HK-2 (cell line): ENCODE measurements at regions not wholly inside any gene's neighbourhood (a gene's known extent, or its start where the extent isn't known, plus 50 kb on each side); places are given as distances from the start of the nearest gene placed in this dataset.
A peak's percentile ranks its signal among the peaks of the same experiment; 100 is the strongest.
"Not testable (repeated sequence)": the region's sequence is repeated elsewhere in the genome, so short reads cannot be mapped to it uniquely, and the experiment has no call there.

Experiments
- DNase-seq: peaks from one replicate; pipeline ENCODE4 v3.0.0-alpha.2; 2018; ENCODE audit not compliant: unreplicated experiment

DNA sequence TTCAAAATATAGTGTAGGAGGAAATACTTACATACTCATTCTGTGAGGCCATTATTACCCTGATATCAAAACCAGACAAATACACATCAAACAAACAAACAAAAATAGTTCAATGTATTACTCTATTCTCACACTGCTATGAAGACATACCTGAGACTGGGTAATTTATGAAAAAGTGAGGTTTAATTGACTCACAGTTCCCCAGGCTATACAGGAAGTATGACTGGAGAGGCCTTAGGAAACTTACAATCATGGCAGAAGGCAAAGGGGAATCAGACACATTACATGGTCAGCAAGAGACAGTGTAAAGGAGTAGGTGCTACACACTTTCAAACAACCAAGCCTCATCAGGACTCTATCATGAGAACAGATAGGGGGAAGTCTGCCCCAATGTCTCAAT is 1023.2 kb downstream of the TMTC2 start:
- no peak for DNase-seq

DNA sequence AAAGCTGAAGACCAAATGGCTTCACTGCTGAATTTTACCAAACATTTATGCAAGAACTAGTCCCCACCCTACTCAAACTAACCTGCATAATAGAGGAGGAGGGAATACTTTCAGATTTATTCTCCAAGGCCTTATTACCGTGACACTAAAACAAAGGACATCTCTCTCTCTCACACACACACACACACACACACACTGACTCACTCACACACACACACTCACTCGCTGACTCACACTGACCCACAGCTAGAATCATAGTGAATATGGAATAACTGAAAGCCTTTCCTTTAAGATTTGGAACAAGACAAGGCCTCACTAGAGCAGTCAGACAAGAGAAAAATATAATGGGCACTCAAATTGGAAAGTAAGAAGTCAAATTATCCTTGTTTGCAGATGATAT is 1014.1 kb downstream of the TMTC2 start:
- DNase-seq: peak; percentile 15

DNA sequence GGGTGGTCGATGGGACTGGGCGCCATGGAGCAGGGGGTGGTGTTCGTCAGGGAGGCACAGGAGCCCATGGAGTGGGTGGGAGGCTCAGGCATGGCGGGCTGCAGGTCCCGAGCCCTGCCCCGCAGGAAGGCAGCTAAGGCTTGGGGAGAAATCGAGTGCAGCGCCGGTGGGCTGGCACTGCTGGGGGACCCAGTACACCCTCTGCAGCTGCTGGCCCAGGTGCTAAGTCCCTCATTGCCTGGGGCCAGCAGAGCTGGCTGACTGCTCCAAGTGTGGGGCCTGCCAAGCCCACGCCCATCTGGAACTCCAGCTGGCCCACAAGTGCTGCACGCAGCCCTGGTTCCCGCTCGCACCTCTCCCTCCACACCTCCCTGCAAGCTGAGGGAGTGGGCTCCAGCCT is 1009.6 kb downstream of the TMTC2 start:
- not testable (repeated sequence) for DNase-seq

DNA sequence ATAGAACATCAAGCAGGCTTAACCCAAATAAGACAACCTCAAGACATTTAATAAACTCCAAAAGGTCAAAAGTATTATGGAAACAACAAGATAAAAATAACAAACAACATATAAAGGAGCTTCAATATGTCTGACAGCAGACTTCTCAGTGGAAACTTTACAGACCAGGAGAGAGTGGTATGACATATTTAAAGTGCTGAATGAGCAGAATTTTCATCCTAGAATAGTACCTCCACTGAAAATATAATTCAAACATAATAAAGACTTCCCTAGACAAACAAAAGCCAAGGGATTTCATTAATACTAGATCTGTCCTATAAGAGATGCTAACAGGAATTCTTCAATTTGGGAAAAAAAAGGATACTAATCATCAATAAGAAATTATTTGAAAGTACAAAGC is 1005.0 kb downstream of the TMTC2 start:
- no peak for DNase-seq

DNA sequence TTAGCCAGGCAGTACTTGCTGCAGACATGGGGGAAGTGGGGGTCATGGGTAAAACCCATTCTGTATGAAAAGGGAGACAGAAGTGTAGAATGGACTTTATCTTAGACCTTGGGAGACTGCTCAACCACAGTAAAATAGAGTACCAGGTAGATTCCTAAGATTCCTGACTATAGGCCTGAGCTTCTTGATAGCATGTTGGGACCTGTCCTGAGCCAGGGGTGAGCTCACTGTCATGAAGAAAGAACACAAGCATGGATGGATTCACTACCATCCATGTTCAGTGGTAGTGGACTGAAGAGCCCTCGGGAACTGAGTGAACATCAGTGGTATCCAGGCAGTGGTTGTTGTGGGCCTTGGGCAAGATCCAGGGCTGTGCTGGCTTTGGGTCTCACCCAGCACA is 1003.8 kb downstream of the TMTC2 start:
- no peak for DNase-seq

DNA sequence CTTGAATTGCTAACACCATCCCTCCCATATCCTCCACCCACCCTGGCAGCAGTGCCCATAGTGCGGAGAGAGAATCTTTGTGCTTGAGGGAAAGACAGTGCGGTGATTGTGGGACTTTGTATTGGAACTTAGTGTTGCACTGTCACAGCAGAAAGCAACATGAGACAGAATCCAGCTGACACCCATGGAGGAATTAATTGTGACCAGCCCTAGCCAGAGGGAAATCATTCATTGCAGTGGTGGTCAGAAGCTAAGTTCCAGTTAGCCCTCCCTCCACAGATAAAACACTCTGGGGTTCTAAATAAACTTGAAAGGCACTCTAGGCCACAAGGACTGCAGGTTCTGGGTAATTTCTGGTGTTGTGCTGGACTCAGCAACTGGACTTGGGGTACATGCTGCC is 1002.6 kb downstream of the TMTC2 start:
- DNase-seq: no peak

DNA sequence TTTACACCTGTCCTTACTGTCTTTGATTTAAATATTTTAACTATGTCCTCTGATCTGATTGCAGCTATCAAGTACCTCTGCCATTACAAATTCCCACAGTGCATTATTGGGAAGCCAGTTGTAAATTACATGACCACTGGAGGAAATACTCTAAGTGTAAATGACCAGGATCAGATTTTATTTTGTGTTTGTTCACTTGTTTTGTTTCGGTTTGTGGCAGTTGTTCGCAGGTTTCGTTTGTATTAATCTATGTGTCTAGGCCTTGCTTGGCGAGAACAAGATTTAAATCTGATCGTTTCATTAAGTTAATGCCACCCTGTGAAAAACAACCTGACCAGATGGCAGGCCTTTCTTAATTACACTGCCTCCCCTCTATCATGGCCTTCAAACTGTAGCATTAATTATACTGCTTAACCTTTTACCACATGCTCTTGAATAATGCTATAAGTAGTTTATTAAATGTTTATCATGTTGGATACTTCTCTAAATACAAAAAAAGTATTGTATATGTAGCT is 990.1 kb downstream of the TMTC2 start:
- DNase-seq: no peak

DNA sequence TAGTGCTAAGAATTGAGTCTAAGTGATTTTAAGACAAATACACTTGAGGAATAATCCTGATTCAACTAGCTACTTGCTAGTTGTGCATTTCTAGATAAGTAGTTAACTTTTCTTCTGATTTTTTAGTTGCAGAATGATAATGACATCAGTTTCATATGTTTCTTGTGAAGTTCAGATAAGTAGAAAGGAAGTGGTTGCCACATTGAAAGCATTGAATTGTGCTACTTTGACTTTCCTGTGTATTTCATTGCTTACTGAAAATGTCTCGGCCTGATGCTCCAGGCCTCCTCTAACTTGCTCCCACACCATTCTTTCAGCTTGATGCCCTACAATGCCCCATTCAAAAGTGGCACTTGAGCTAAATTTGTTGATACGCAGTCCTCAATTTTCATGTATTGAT is 980.0 kb downstream of the TMTC2 start:
- no peak for DNase-seq

DNA sequence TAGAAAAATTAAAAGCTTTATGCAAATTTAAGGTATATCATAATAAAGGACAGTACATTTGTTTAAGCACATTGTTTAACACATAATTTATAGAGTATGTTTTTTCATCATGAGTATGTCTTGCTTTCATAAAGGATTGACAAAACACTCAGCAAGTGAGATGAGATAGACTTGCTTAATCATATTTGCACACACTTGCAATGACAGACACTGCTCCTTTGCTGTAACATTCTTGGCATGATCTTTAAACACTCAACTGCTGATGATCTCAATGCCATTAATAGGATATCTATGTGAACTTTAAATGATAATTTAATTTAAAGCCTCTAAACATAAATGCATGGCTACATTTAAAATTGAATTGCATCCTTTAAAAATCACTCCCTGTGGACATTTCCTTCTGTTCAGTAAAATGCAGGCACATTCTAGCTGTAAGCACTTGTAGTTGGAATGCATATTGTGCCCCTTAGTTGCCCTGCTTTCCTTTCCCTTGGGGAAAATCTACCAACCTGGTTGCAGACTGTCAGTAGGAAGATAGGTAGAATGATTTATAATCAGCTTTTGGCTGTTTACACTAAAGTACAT is 979.0 kb downstream of the TMTC2 start:
- no peak for DNase-seq

DNA sequence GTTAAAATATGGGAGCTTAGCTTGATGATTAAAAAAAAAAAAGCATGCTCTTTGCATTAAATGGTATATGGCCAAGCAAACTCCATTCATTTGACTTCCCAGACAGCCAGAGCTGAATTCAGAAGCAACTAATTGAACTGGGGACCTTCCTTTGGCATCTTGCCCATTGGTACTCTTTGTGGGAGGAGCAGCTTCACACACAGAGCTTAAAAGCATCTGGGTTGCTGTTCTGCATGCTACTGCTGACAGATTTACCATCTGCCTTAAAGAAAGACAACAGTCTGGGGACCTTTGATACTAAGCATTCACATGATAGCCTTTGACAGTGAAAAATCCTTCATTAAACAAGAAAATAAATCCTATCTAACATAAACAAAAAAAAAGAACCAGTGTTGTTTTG is 977.9 kb downstream of the TMTC2 start:
- no peak for DNase-seq

DNA sequence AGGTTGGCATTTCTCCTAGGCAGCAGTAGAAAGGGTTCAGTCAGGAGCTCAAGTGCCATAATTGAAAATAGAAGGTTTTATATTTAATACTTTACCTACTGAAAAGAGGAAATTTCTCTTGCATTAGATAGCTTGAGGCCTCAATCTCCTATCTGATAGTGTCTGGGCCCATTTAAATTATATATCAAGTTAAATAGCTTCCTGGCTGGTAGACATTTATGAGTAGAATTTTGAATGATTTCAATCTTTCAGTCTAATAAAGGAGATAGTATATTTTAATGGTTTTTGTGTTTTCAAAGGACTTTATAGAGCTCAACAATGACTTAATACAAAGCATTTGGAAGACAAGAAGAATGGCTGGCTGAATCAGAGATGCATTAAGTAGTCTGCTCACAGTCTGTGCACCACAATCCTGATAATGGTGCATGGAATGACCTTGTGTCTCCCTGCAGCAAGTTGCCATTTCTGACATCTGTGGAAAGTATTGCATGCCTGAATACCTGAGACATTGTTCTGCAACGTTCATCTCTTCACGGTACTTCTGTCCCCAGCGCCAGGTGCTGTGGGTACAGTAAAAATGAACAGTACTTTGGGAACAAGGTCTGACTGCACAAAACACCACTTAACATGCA is 974.1 kb downstream of the TMTC2 start:
- DNase-seq: no peak

DNA sequence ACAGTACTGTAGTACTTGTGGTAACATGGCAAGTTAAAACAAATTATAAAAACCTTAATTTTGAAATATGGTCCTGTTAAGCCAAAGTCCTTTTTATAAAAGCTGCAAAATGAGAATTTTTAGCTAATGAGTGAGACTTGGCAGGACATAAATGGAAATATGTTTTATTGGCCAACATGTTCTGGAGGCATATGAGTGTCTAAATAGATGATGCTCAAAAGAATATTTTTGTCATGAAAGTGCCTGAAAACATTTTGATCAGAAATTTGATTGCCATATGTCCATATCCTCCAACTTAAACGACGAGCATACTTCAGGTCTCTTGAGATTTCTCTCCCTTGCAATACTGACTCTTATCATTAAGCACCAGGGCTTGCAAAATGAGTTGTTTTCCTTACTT is 972.6 kb downstream of the TMTC2 start:
- DNase-seq: no peak

DNA sequence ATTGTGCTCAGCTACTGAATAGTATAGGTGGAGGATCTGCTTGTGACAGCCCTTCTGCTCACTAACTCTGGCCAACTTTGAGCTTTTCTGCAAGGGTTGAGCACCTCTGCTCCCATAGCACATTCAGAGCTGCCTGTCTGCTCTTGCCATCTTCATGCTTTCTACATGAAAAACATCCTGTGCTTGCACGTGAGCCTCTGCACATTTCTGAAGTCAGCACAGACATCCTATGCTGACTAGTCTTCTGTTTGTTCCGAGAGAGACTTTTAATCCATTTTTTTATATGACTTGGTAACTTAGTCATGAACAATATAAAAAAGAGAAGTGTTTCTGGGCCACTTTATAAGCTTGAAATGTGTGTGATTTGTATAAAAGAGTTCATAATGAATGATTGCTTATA is 969.3 kb downstream of the TMTC2 start:
- DNase-seq: no peak

DNA sequence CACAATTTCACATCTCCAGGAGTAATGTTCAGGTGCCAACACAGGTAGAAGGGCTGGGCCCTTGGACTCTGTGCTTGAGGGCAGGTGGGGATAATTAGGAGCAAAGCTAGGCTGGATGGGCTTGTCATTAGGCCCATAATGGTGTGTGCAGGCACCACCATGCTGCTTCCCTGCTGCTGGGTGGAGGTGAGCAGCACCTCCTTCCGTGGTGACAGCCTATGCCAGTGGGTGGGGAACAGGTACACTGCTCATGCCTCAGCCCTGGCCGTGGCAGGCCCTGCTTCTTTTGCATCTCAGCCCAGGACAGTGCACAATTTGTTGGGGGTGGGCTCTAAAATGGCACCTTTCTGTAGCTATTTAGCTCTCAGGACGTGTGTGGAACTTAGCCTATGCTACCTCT is 955.5 kb downstream of the TMTC2 start:
- DNase-seq: no peak

DNA sequence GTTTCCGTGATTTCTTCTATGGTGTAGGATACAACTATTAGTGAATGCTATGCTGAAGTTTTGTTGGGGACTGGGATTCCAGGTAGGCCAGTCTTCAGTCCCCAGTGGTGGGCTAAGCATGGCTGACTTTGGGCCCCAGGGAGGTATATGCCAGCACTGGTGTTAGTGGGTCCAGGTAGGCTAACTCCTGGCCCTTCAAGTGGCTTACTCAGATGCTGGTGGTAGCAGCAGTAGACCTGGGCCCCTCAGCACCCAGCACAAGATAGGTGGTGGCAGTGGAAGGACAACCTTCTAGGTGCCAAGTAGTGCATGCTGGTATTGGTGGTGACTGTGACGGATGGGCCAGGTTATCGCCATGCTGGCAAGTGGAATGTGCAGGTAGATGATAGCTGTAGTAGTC is 955.1 kb downstream of the TMTC2 start:
- DNase-seq: no peak

DNA sequence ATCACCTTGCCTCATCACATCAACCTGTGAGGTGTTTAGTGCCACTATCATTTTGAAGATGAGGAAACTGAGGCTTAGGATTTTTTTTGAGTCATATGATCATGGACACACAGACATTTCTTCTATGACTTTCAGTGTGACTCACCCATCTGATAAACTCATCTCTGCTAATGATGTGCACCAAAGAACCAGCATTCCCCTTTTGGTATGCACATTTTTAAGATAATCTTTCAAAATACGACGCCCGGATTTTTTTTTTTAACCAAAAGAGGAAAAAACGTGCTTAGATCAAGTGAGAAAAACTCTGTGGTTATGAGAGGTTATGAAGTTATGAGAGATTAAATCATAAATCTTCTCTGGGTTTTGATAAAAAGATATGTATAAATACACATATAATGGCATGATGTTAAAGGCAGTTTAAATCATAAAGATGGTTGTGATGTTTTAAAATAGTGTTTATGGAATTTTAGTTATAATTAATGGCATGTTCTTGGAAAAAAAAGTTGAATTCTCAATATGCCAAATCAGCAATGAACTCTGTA is 948.1 kb downstream of the TMTC2 start:
- DNase-seq: no peak

DNA sequence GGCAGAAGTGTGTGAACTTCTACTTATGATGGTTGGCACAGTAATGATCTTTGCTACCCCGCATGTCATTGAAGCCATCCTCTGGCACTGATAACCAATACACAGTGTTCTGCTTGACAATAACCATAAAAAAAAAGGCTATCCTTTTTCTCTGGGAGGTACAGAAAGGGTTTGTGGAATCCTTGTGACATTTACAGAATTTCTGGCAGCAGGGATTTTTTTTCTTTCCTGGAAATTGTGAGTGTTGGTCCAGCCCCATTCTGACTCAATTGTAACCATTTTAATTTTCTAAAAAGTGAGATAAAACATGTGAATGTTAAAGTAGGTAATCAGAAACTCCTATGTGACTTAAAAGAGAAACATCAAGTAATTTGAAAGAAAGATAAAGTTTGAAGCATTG is 943.8 kb downstream of the TMTC2 start:
- no peak for DNase-seq

DNA sequence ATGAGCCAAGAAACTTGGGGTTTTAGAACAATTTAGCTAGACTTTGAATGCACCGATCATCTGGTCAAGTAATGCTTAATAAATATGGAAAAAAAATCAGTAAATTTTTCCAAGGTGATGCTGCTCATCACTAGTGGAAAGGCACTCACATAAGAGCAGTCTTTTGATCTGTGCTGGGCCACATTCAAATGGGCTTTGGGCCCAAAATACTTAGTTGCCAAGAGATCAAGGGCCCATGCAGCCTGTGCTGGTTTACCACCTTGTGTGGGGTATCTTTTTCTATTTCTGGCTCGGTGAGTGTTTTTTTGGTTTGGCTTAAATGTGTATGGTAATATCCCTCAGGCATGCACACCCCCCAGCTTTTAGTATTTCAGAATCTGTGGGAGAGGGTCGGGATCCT is 943.2 kb downstream of the TMTC2 start:
- no peak for DNase-seq

DNA sequence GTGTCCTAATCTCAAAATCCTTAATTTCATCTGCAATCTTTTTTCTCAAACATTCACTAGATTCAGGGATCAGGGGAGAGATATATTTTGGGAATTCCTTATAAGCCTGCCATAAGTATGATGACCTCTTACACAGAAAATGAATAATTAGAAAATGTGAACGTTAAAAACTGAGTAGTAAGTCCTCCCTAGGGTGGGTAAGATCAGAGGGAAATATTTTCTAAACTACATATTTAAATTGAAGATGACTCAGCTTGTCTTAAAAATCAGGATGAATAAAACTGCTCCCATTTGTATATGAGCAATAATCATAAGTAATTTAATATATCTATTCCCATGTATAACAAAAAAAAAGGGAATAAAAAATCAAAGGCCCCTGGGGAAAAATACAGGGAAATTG is 935.5 kb downstream of the TMTC2 start:
- no peak for DNase-seq

DNA sequence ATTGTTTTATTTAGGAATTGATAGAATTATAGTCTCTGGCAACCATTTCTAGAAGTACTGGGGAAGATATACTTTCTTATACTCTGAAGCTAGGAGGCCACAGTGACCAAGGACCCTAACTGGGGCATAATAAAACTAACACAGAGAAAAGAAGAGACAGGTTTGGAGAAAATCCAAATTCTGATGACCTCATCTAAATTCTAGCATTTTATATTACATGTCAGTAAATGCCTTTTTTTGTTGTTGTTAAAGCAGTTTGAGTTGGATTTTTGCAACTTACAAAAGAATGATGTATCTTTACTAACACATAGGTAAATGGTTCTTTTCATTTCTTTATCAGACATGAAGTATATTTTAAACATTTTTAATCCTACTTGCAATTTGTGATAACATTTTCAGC is 933.3 kb downstream of the TMTC2 start:
- no peak for DNase-seq

DNA sequence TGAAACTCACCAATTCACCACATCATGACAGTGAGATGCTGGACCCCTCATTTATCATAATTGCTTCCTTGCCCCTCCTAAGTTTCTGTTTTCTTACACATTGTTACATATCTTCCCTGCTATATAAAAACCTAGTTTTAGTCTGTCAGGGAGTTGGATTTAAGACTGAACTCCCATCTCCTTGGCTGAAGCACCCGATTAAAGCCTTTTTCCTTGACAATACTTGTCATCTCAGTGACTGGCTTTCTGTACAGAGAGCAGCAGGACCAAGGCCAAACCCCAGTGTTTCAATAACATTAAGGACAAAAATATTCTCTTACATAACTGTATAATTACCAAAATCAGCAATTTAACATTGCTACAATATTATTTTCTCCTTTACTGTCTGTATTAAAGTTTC is 928.4 kb downstream of the TMTC2 start:
- DNase-seq: no peak

DNA sequence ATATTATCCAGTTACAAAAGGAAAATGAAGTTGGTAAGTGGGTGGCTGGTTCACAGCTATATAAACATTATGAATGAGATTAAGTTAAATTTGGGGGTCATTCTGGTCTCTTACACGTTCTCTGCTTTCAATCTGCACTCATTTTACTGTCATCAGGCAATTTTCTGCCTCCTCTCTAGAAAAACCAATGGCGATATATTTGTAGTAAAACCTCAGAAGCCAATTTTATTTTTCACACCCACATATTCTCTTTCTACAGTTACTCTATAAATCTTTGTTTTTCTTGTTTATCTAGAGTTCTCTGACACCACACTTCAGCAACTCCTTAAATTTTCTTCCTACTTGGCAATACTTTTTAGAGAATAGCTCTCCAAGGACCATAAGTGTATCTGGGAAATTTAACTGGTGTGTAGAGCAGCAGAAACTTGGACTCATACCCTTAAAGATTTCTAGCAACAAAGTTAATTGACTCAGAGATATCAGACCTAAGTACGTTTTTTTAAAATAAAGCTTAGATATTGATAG is 926.9 kb downstream of the TMTC2 start:
- no peak for DNase-seq

DNA sequence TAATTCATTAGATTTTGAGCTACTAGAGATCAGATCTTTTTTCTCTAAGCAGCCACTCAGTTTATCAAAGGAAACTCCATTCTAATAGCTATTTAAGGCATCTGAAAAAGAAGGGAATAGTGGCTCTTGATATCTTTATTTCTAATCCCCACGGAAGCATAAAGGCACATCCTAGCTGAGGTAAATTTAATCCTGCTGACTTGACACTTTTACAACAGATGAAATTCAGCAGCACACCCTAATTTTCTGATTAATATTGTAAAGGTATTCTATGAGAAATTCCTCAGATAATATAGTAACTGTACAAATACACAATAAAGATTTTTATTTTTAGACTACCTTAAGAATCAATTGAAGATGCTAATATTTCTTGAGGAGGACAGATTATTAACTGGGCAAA is 916.4 kb downstream of the TMTC2 start:
- DNase-seq: no peak

DNA sequence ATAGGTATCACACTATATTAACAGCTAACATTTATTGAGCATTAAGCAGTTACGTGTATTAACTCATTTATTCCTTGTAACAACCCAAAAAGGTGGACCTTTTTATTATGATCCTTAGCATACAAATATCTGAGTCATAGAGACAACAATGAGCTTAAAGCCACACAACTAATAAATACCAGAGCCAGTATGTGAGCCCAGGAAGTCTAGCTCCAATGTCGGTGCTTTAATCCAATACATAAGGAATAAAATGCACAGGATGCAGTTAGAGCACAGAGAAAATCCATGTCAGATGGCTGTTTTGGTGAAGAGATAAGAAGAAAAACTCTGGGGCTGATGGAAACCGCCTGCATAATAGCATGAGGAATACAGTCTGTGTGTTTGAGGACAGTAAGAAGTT is 888.6 kb downstream of the TMTC2 start:
- DNase-seq: no peak
